WTC11 (cell line): ENCODE measurements at regions not wholly inside any gene's neighbourhood (a gene's known extent, or its start where the extent isn't known, plus 50 kb on each side); places are given as distances from the start of the nearest gene placed in this dataset.

Source experiments
- AFF4 ChIP-seq: sonication (generic); formaldehyde crosslinking; IDR thresholded peaks from 2 replicates; pipeline ENCODE4 v1.8.1; 2023; ENCODE audit warnings: mild to moderate bottlenecking, missing genetic modification reagents, borderline replicate concordance
- CTCF ChIP-seq: fragments of 200-600 bp; IDR thresholded peaks from 2 replicates; pipeline ENCODE4 v1.8.0; 2022; ENCODE audit warnings: antibody characterized with exemption
- MLX ChIP-seq: sonication (generic); formaldehyde crosslinking; IDR thresholded peaks from 2 replicates; pipeline ENCODE4 v1.8.1; 2023; ENCODE audit warnings: mild to moderate bottlenecking, missing genetic modification reagents, moderate library complexity
- TP53 ChIP-seq: sonication (generic); formaldehyde crosslinking; IDR thresholded peaks from 2 replicates; pipeline ENCODE4 v1.8.1; 2023; ENCODE audit warnings: mild to moderate bottlenecking, missing genetic modification reagents

GRCh38 chr7:4345004-4345403 lies 337.1 kb upstream of the FOXK1 start:
- TF ChIP-seq CTCF, result no peak
- no peak for TF ChIP-seq MLX (CRISPR knock-in tag)
- TF ChIP-seq TP53 (CRISPR knock-in tag), result no peak
- no peak for TF ChIP-seq AFF4 (CRISPR knock-in tag)
